ENCODE measurements at regions not wholly inside any gene's neighbourhood (a gene's known extent, or its start where the extent isn't known, plus 50 kb on each side); places are given as distances from the start of the nearest gene placed in this dataset.

GRCh38 chr10:46236546-46236887 lies 50.3 kb upstream of the ANTXRL start:
- TF ChIP-seq CTCF (IDR thresholded peaks at IDR 0.05): no peak
- TF ChIP-seq POLR2A (IDR thresholded peaks at IDR 0.05): no peak
